ENCODE measurements at regions not wholly inside any gene's neighbourhood (a gene's known extent, or its start where the extent isn't known, plus 50 kb on each side); places are given as distances from the start of the nearest gene placed in this dataset.

- H3K36me3 ChIP-seq (ENCODE audit: insufficient read depth, low read length) = no peaks in the 10 kb centered on the region
- peaks cover 18% of the 10 kb centered on the region for H3K9me3 ChIP-seq (ENCODE audit: insufficient read depth, low read depth, low read length)
- H3K36me3 Mint-ChIP-seq (ENCODE audit: low read depth, unreplicated experiment) = no peaks in the 10 kb centered on the region
- DNase-seq (ENCODE audit: low read depth) = no peak
- no peaks in the 10 kb centered on the region for H3K9me3 Mint-ChIP-seq (ENCODE audit: unreplicated experiment)
- peaks cover 2% of the 10 kb centered on the region for H3K27me3 Mint-ChIP-seq (ENCODE audit: low read depth, unreplicated experiment)
- H3K27ac Mint-ChIP-seq (ENCODE audit: unreplicated experiment) = no peak overlapping the region
- FAIRE-seq = no peak
- peak overlapping the region; percentile 52 for H3K9ac ChIP-seq (ENCODE audit: low read length)
- H3K4me1 ChIP-seq (ENCODE audit: insufficient read depth, low read length) = peaks cover 32% of the 10 kb centered on the region
- H3K4me3 Mint-ChIP-seq (ENCODE audit: unreplicated experiment) = no peak overlapping the region
- TF ChIP-seq CTCF (IDR thresholded peaks at IDR 0.05; ENCODE audit: insufficient read depth, low read depth, low read length) = no peak
- no peak for TF ChIP-seq EZH2 (IDR thresholded peaks at IDR 0.05; ENCODE audit: insufficient read depth, low read length)
- H2AFZ ChIP-seq (ENCODE audit: low read depth, low read length) = peak overlapping the region; percentile 28
- H3K27ac ChIP-seq (ENCODE audit: low read depth, low read length) = peak overlapping the region; percentile 87
- no peaks in the 10 kb centered on the region for H3K27me3 ChIP-seq (ENCODE audit: insufficient read depth, low read length)
- no peaks in the 10 kb centered on the region for H4K20me1 ChIP-seq (ENCODE audit: insufficient read depth, low read length)
- H3K79me2 ChIP-seq (ENCODE audit: insufficient read depth, low read length) = no peaks in the 10 kb centered on the region
- H3K4me2 ChIP-seq (ENCODE audit: low read length) = peak overlapping the region; percentile 12
- peaks cover 8% of the 10 kb centered on the region for H3K4me1 Mint-ChIP-seq (ENCODE audit: low read depth, unreplicated experiment)
- H3K4me3 ChIP-seq (ENCODE audit: insufficient read depth, low read depth, low read length) = no peak overlapping the region
These were observed 508.6 kb downstream of the SHQ1 start for GRCh38 chr3:72339670-72340030.

- Histone ChIP-seq H3K4me2 (ENCODE audit: low read length) (peak overlapping the region; percentile 12), H3K27ac (ENCODE audit: low read depth, low read length) (peak overlapping the region; percentile 87), H3K9ac (ENCODE audit: low read length) (peak overlapping the region; percentile 52), H3K27me3 (ENCODE audit: insufficient read depth, low read length) (no peaks in the 10 kb centered on the region), H3K79me2 (ENCODE audit: insufficient read depth, low read length) (no peaks in the 10 kb centered on the region), H3K36me3 (ENCODE audit: insufficient read depth, low read length) (no peaks in the 10 kb centered on the region), H3K4me3 (ENCODE audit: insufficient read depth, low read depth, low read length) (no peak overlapping the region), H3K4me1 (ENCODE audit: insufficient read depth, low read length) (peaks cover 27% of the 10 kb centered on the region), H2AFZ (ENCODE audit: low read depth, low read length) (peak overlapping the region; percentile 28), H4K20me1 (ENCODE audit: insufficient read depth, low read length) (no peaks in the 10 kb centered on the region), H3K9me3 (ENCODE audit: insufficient read depth, low read depth, low read length) (peaks cover 18% of the 10 kb centered on the region)
- peak; percentile 84 for FAIRE-seq
- DNase-seq (ENCODE audit: low read depth) = peak; percentile 98
- Mint-ChIP-seq H3K4me1 (ENCODE audit: low read depth, unreplicated experiment) (peaks cover 8% of the 10 kb centered on the region), H3K27me3 (ENCODE audit: low read depth, unreplicated experiment) (peaks cover 6% of the 10 kb centered on the region), H3K27ac (ENCODE audit: unreplicated experiment) (no peak overlapping the region), H3K9me3 (ENCODE audit: unreplicated experiment) (no peaks in the 10 kb centered on the region), H3K4me3 (ENCODE audit: unreplicated experiment) (no peak overlapping the region), H3K36me3 (ENCODE audit: low read depth, unreplicated experiment) (no peaks in the 10 kb centered on the region)
- TF ChIP-seq CTCF (IDR thresholded peaks at IDR 0.05; ENCODE audit: insufficient read depth, low read depth, low read length) (no peak), EZH2 (IDR thresholded peaks at IDR 0.05; ENCODE audit: insufficient read depth, low read length) (no peak)
These were observed 509.1 kb downstream of the SHQ1 start for GRCh38 chr3:72338942-72339669.

Measured in astrocyte (in vitro differentiated cells and primary cell).